GM21526 (cell line): ENCODE measurements at regions not wholly inside any gene's neighbourhood (a gene's known extent, or its start where the extent isn't known, plus 50 kb on each side); places are given as distances from the start of the nearest gene placed in this dataset.

ENCODE experiments used
- ATAC-seq: cut with Tn5 transposase; IDR thresholded peaks from one replicate; pipeline ENCODE4 v1.9.1; 2021; ENCODE audit warnings: moderate library complexity; ENCODE audit not compliant: unreplicated experiment, low FRiP score

DNA sequence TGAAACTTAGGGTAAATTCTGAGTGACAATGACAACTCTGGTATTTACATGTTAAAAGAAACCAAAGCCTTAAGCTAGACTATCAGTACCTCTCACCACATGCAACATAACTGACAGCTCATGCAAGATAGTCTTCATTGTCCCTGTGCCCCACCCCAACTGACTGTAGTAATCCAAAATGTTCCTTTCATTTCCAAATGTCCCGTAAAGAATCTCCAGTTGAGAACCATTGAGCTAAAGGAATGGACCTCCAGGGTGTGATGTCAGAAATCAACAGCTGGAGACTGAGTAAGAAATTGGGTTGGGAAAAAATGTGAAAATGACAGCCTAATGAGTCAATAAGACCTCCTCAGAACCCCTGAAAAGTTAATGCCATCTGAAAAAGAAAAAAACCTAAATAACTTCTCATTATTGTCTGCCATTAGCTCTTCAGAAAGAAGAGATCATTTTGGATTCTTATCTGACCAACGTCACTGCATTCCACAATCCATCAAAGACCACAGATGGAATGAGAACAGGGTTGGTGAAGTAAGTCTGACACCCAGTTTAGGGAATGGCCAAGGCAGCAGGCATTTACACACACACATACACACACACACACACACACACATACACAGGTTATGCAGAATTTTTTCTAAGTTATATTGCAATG, 51.7 kb upstream of the ACVR2A start:
- ATAC-seq, result no peak

DNA sequence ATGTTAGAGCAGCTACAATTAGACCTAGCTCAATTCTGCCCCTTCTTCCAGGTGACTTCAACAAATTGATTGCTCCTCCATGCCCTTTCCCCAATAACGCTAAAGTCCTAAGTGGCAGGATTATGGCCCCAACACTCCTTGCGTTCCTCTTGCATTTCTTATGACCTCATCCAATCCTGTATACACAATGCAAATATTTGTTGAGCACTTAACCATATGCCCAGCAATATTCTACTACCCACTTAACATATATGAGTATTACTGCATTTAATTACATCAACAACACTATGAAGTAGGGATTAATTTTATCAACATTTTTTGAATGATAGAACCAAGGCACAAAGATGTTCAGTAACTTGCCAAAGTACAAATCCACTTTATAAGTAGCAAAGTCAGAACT, 54.2 kb upstream of the ACVR2A start:
- no peak for ATAC-seq

DNA sequence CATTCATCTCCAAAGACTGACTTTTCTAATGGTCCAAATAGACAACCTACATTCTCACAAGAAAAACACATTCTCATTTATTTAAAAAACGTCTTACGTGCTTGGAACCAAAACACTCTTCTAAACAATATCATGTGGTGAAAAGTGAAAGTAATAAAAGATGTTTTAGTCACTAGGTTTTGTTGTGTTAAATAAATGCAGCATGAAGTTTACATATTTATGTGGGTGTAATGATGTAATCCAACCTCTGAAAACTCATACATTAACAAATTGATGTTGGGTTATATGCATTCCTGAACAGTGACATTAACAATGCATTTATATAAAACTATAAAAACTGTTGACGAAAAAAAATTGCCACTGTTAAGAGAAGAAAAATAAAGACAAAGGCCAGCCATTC, 55.1 kb upstream of the ACVR2A start:
- no peak for ATAC-seq

GRCh38 chr2:147789287-147789686, 55.5 kb upstream of the ACVR2A start:
- ATAC-seq, result no peak

DNA sequence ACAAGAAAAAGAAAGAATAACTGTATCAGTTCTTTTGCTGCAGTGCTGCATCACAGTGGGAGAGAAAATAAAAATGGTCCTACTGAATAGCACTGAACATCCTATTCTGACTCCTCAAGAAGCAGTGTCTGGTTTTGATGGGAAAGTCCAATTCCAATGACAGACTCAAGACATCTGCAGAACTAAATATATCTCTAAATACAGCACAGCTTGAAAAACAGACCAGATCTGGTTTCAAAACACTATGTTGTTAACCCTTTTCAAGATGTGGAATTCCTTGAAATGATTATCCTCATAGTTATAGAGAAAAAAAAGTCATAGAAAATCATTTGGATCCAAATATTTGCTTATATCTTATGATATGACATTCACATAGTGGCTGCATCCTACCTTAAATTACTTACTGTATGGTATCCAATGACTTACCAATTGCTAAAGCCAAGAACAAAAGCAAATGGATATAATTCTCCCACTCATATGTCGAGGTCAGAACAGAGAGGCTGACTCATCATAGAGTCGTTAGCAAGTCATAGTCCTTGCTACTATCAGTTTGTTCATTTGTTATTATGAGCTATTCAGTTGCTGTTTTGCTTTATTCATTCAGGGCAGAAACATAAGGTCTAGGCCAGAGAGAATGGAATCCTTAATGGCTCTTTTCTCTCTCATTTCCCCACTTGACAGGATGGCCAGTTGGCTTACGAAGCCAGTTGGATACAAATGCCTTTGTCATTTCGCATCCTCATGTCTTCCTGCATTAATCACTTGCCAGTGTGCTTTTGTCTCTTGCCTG, 62.5 kb upstream of the ACVR2A start:
- ATAC-seq, result no peak

DNA sequence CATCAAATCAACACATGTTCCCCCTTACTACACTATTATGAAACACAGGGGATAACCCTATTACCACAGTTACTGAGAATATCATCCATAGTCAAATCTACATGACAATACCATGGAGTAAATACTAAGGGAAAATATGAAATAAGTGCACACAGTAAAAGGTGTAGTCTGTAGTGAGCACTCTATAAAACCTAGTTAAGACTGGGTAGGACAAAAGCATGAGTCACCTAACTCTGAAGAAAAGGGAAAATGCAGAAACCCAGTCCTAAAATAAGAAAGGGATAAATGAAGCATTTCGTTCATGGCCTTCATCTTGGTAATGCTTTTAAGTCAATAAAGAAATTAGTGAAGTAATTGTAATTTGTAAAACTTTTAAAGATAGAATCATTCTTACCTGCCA, 65.4 kb upstream of the ACVR2A start:
- ATAC-seq, result no peak

DNA sequence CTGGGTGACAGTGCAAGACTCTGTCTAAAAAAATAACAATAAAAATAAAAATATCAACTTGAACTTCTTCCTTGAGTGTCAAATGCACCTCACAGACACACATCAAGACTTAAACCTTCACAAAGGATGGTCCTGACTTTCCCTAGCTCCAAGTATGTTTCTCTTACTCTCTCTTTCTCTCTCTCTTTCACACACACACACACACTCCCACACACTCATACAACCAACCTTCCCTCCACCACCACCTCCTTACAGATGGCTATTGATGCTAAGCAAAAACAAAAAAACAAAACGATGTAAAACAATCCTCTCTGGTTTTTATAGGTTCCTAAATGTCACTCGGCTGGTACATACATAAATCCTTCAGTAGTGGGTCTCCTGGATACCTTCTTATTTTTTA, 67.4 kb upstream of the ACVR2A start:
- no peak for ATAC-seq

- ATAC-seq, result no peak
Observed at GRCh38 chr2:147774805-147775204, 70.0 kb upstream of the ACVR2A start.

- no peak for ATAC-seq
Observed at GRCh38 chr2:147773479-147773878, 71.3 kb upstream of the ACVR2A start.

- no peak for ATAC-seq
Observed at GRCh38 chr2:147772781-147773180, 72.0 kb upstream of the ACVR2A start.

DNA sequence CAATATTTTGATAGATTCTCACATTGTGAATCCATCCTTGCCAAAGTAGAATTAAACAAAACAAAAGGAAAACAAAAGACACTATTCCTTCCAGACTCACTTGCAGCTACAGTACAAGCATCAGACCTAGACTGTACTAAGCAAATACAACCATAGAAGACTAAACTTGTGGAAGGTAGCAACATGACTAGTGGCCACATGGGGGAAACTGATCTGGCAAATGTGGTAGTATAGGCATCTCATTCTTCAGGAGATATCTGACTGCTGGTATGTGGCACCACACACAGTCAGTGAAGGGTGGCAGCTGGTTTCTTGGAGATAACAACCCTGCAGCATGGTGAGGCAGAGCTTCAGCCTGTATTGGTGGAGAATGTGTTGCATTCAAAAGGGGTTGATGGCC, 81.0 kb upstream of the ACVR2A start:
- ATAC-seq, result no peak

- ATAC-seq, result no peak
Observed at GRCh38 chr2:147760984-147761383, 83.8 kb upstream of the ACVR2A start.

- ATAC-seq, result no peak
Observed at GRCh38 chr2:147759536-147759935, 85.3 kb upstream of the ACVR2A start.

DNA sequence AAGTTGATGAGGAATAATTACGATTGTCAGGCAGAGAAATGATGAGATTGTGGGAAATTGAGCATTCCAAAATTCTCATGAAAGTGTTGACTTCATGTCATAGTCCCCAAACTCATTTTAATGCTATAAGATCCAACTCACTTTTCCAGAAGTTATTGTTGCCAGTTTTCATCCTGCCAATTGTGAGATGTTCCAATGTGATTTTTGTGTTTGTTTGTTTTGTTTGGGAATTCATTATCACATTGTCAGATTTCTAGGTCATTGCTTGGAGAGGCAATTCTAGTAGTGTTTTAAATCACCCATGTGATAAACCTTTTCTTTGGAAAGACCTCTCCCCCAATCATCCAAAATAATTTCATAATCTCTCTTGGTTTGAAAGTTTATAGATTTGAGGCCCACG, 86.0 kb upstream of the ACVR2A start:
- ATAC-seq, result no peak

DNA sequence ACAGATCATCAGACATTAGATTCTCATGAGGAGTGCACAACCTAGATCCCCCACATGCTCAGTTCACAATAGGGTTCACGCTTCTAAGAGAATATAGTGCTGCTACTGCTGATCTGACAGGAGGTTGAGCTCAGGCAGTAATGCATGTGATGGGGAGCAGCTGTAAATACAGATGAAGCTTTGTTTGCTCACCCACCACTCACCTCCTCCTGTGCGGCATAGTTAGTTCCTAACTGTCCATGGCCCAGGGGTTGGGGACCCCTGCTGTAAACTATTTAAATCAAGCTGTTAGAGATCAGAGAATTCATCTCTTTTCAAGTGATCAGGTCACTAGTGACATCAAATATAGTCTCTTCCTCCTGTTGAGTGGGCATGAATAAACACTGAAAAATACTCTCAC, 88.8 kb upstream of the ACVR2A start:
- ATAC-seq, result no peak

GRCh38 chr2:147740211-147740927, 104.5 kb upstream of the ACVR2A start:
- no peak for ATAC-seq

DNA sequence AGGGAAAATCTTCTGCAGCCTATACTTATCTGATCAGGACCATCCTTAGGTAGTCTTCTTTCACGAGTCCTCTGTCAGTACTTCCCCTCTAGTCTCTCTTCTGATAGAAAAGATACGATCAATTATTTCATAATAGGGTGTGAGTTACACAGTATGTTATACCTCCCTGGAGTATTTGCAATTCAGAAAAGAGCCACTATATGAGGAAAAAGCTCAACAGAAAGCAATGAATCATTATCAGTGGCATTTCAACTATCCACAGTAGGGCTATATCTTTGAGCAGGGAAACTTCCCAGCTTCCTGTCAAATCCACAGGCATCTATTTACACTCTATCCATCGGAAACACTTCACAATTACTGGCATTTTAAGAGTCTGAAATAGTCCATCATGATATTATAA, 105.3 kb upstream of the ACVR2A start:
- ATAC-seq, result no peak

DNA sequence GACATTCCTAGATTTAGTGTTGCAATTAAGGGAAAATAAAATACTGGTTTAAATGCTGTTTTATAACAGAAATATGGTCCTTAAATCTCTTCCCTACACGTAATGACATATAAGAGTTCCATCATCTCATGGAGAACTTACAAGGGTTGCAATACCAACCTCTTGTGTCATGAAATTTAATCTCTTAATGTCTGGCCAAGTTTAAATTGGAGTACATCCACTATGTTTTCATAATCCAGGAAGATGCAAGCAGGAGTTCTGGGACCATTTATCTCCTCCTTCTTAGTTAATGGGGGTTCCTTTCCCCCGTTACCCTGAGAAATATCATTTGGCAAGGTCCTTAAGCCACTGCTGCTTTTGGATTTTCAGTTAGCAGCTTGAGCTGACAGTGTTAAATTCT, 126.0 kb upstream of the ACVR2A start:
- no peak for ATAC-seq

GRCh38 chr2:147716906-147717305, 127.9 kb upstream of the ACVR2A start:
- ATAC-seq, result no peak

DNA sequence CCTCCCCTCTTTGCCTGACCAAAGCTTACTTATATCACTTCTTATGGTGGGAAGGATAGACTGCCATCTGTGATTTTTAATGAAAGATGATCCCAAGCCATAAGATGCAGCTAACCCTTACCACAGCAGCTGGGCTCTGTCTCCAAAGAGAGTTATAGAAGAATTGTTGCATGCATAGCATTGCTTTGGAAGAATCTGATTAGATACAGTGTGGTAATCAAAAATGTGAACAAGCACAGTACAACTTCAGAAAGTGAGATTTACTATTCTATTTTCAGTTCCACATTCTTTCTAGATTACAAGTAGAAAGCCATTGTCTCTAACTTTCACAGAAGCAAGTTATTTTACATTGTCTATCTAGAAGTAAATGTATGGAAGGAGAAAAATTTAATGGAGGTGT, 129.0 kb upstream of the ACVR2A start:
- ATAC-seq, result peak; percentile 90

DNA sequence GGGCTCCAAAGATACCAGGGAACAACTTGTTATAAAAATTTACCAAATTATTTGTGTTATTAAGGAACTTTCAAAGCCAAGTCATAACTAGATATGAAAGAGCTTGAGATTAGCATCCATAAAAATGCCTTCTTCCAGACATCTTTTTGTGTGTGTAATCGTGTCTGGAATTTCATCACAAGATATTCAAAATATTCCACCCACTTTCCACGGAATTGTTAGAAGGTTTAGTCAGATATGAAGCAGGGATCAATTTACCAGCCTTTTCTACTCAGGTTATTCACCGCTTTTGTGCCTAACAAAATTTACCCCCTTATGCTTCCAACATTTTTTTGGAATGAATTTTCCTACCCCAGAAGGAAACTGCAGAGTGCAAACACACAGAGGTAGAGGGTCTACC, 130.2 kb upstream of the ACVR2A start:
- ATAC-seq, result no peak

DNA sequence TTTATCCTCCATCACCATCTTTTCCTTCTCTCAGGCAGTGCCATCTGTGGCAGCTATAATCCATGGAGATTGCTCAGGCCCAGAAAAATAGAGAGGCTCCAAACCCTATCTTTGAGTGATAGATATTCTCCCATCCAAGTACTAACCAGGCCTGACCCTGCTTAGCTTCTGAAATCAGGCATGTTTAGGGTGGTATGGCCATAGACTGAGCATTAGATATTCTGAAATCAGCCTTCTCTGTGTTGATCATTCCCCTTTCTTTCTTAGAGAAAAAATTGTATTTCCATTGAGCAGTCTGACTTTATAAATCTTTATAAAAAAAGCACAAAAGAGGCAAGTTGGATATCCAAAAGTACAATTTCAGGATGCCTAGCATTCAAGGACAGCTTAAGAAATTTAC, 131.5 kb upstream of the ACVR2A start:
- ATAC-seq, result no peak
